ENCODE measurements at regions not wholly inside any gene's neighbourhood (a gene's known extent, or its start where the extent isn't known, plus 50 kb on each side); places are given as distances from the start of the nearest gene placed in this dataset.

GRCh38 chr5:176724472-176724871 is 77.2 kb downstream of the TSPAN17 start:
- RAD21 ChIA-PET (ENCODE audit: low non-redundant PET in 1 of 2, low total read pairs in 2 of 2, uncharacterized antibody in 2 of 2, unreplicated experiment in 2 of 2): no interaction called here
- POLR2A ChIA-PET: no interaction called here

More at GRCh38 chr5:176724472-176724871, 77.2 kb downstream of the TSPAN17 start:
- H3K4me1 ChIP-seq (ENCODE audit: control insufficient read depth in 1 of 2, insufficient read depth in 2 of 2, low read length in 2 of 2): no peaks in the 10 kb centered on the region; a peak in 1 of 4 replicates
- no peak overlapping the region for H3K4me3 ChIP-seq (replicated peaks in 1 of 2; ENCODE audit: low read depth in 1 of 2, low read length in 2 of 2)
- 0 out of 2 replicates have a peak, but pooled peaks cover 5% of the 10 kb centered on the region for H3K27me3 ChIP-seq (ENCODE audit: insufficient read depth, low read length)
- TF ChIP-seq CTCF (IDR thresholded peaks at IDR 0.05 in 2 of 3, conservative IDR thresholded peaks at IDR 0.05 in 1 of 3; ENCODE audit: borderline replicate concordance in 1 of 3, insufficient read depth in 1 of 3, low read depth in 2 of 3, low read length in 2 of 3) (no peak), ZNF274 (IDR thresholded peaks at IDR 0.05; ENCODE audit: low read depth, low read length) (no peak), ZBTB33 (IDR thresholded peaks at IDR 0.05; ENCODE audit: extremely low read depth, insufficient replicate concordance, low read length) (no peak)
- no peaks in the 10 kb centered on the region for H4K20me1 ChIP-seq (ENCODE audit: insufficient read depth)
- no TSS peak for BruUV-seq (replicated peaks)
- ATAC-seq (peak; percentile 65), DNase-seq (ENCODE audit: low read depth, low spot score) (no peak)
- CTCF ChIA-PET: interaction anchor here (1.2 to 1.3 kb wide), 2 partner anchors 64 to 94 kb away, joined by 3 to 4 read pairs; no protein-coding TSS in a partner anchor
- H3K79me2 ChIP-seq (ENCODE audit: insufficient read depth, low read length): no peaks in the 10 kb centered on the region
- no peaks in the 10 kb centered on the region for H3K36me3 ChIP-seq (ENCODE audit: control insufficient read depth in 1 of 2, insufficient read depth in 2 of 2, low read length in 2 of 2)
- no peak overlapping the region for H3K9ac ChIP-seq (ENCODE audit: low read length)
- intact Hi-C loops (cut with micrococcal nuclease): no loop called here
- H3K27ac ChIP-seq (ENCODE audit: low read depth, low read length): no peak overlapping the region
- H3K9me2 ChIP-seq (ENCODE audit: insufficient read depth): no peaks in the 10 kb centered on the region
- H3K9me3 ChIP-seq (ENCODE audit: control insufficient read depth in 1 of 2, insufficient read depth in 1 of 2, low read depth in 1 of 2, low read length in 2 of 2): no peaks in the 10 kb centered on the region
- no peak overlapping the region for H3K4me2 ChIP-seq (ENCODE audit: low read length)
- H2AFZ ChIP-seq (ENCODE audit: low read depth, low read length, poor library complexity, severe bottlenecking): no peak overlapping the region

All from HCT116 (cell line).